Stimulated activated CD8-positive, alpha-beta memory T cell treated with anti-CD3 and anti-CD28 coated beads, Interleukin-2, amount 100 ng/mL, for 48 hours (primary cell): ENCODE measurements at regions not wholly inside any gene's neighbourhood (a gene's known extent, or its start where the extent isn't known, plus 50 kb on each side); places are given as distances from the start of the nearest gene placed in this dataset.

Experiments used
- DNase-seq, 2 donors: peaks; one replicate each; pipeline ENCODE4 v3.0.0-alpha.2; 2020; ENCODE audit warnings: low read depth in 2 of 2

- no peak for DNase-seq
These were observed 293.4 kb upstream of the PTGER4 start for GRCh38 chr5:40386289-40386688.

- no peak for DNase-seq
These were observed 294.2 kb upstream of the PTGER4 start for GRCh38 chr5:40385544-40385943.

GRCh38 chr5:40384782-40385390 is 294.8 kb upstream of the PTGER4 start:
- no peak for DNase-seq

- no peak for DNase-seq
These were observed 295.7 kb upstream of the PTGER4 start for GRCh38 chr5:40383749-40384651.

GRCh38 chr5:40381676-40382363 is 297.9 kb upstream of the PTGER4 start:
- DNase-seq = no peak

GRCh38 chr5:40381016-40381415 is 298.7 kb upstream of the PTGER4 start:
- no peak for DNase-seq

- DNase-seq = no peak
These were observed 301.1 kb upstream of the PTGER4 start for GRCh38 chr5:40378396-40379177.

- DNase-seq = no peak
These were observed 303.1 kb upstream of the PTGER4 start for GRCh38 chr5:40376566-40376965.

GRCh38 chr5:40374853-40375252 is 304.9 kb upstream of the PTGER4 start:
- no peak for DNase-seq

- DNase-seq = no peak
These were observed 311.5 kb upstream of the PTGER4 start for GRCh38 chr5:40368200-40368599.

- DNase-seq = no peak
These were observed 312.5 kb upstream of the PTGER4 start for GRCh38 chr5:40367255-40367654.

GRCh38 chr5:40365342-40366330 is 314.1 kb upstream of the PTGER4 start:
- no peak for DNase-seq

GRCh38 chr5:40364441-40364840 is 315.3 kb upstream of the PTGER4 start:
- DNase-seq = no peak

GRCh38 chr5:40361378-40361777 is 318.3 kb upstream of the PTGER4 start:
- DNase-seq = no peak

GRCh38 chr5:40360685-40361084 is 319.0 kb upstream of the PTGER4 start:
- DNase-seq = no peak

GRCh38 chr5:40359832-40360231 is 319.9 kb upstream of the PTGER4 start:
- DNase-seq = no peak

- no peak for DNase-seq
These were observed 320.6 kb upstream of the PTGER4 start for GRCh38 chr5:40359093-40359492.

GRCh38 chr5:40356248-40356647 is 323.5 kb upstream of the PTGER4 start:
- DNase-seq = no peak

- DNase-seq = no peak
These were observed 323.9 kb upstream of the PTGER4 start for GRCh38 chr5:40355846-40356245.

GRCh38 chr5:40355181-40355580 is 324.5 kb upstream of the PTGER4 start:
- no peak for DNase-seq

GRCh38 chr5:40354171-40354570 is 325.5 kb upstream of the PTGER4 start:
- no peak for DNase-seq
